GM12875 (cell line): ENCODE measurements at regions not wholly inside any gene's neighbourhood (a gene's known extent, or its start where the extent isn't known, plus 50 kb on each side); places are given as distances from the start of the nearest gene placed in this dataset.
"Not testable (repeated sequence)": the region's sequence is repeated elsewhere in the genome, so short reads cannot be mapped to it uniquely, and the experiment has no call there.

Experiments
- H3K4me3 ChIP-seq: one replicate; pipeline ENCODE4 v1.5.1; 2011; ENCODE audit warnings: low read depth, low read length, control low read depth
- TF ChIP-seq, protein P1 (sequence below): IDR thresholded peaks from 2 replicates; pipeline ENCODE4 v1.5.1; 2011; ENCODE audit warnings: low read depth, mild to moderate bottlenecking, control low read depth, inconsistent platforms, low read length, moderate library complexity, borderline replicate concordance; ENCODE audit not compliant: insufficient read depth

DNA sequence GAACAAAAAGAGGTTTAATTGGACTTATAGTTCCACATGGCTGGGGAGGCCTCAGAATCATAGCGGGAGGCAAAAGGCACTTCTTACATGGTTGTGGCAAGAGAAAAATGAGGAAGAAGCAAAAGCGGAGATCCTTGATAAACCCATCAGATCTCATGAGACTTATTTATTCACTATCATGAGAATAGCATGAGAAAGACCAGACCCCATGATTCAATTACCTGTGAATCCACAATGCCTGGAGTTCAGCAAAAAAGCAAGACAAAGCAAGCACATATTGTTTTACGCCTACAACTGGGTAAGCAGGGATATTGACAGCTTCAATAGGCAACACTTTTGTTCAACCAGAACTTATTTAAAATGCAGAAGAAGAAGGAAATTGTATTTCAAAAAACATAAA is 218.2 kb downstream of the RPL10L start:
- H3K4me3 ChIP-seq, result no peak overlapping the region
- TF ChIP-seq, protein P1, sequence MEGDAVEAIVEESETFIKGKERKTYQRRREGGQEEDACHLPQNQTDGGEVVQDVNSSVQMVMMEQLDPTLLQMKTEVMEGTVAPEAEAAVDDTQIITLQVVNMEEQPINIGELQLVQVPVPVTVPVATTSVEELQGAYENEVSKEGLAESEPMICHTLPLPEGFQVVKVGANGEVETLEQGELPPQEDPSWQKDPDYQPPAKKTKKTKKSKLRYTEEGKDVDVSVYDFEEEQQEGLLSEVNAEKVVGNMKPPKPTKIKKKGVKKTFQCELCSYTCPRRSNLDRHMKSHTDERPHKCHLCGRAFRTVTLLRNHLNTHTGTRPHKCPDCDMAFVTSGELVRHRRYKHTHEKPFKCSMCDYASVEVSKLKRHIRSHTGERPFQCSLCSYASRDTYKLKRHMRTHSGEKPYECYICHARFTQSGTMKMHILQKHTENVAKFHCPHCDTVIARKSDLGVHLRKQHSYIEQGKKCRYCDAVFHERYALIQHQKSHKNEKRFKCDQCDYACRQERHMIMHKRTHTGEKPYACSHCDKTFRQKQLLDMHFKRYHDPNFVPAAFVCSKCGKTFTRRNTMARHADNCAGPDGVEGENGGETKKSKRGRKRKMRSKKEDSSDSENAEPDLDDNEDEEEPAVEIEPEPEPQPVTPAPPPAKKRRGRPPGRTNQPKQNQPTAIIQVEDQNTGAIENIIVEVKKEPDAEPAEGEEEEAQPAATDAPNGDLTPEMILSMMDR, result no peak

DNA sequence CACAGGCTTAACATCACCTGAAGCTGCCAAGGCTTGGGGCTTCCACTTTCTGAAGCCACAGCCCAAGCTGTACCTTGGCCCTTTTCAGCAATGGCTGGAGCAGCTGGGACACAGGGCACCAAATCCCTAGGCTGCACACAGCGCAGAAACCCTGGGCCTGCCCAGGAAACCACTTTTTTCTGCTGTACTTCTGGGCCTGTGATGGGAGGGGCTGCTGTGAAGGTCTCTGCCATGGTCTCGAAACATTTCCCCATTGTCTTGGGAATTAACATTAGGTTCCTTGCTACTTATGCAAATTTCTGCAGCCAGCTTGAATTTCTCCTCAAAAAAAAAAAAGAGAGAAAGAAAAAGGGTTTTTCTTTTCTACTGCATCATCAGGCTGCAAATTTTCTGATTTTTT is 219.1 kb downstream of the RPL10L start:
- no peak overlapping the region for H3K4me3 ChIP-seq
- TF ChIP-seq, protein P1, result no peak

DNA sequence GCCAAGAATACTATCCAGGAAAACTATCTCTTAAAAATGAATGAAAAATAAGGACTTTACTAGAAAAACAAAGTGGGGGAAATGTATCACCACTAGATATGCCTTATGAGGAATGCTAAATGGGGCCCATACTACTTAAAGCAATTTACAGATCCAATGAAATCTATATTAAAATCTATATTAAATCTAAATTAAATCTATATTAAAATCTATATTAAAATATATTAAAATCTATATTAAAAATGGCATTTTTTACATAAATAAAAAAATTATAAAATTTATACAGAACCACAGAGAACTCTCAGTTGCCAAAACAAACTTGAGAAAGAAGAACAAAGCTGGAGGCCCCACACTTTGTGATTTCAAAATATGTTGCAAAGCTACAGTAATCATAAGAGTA is 234.5 kb downstream of the RPL10L start:
- no peak overlapping the region for H3K4me3 ChIP-seq
- TF ChIP-seq, protein P1, result no peak

DNA sequence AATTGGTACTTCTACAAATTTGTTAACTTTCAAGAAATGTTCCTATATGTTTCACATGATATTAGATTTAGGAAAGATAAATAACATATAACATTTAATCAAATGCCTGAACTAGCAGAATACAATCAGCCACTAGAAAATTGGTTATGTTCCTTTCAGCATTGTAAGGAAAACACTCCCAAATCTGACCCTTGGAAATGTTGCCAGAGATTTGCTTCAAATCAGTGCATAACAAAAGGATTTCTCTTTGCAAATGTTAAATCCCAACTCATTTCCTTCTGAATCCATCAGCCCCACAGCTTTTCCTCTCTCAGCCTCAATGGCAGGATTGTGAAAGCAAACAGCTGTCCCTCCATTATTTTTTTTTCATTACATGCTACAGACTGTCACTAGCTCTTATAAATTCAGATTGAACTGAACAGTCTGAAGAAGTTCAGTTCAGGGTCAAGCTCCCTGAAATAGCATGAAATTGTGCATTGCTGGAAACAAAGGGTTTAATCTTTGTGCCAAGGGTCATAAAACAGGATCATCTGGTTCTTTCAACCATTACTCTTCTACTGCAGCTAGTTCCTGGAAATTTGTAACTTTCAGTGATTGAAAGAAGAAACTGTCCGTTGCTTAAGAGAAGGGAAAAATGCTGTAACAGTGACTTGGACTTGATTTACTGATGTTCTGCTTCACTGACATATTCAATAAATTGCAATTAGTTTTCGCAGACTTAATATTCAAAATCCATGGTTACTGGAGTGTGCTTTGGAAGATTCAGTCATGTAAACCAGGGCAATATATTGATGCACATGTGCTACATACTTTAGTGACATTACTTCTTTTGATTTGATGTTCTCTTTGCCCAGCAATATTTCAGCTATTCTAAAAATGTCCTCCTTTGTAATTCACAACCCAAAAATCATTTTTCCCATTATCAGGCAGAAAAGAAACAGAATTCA is 246.4 kb downstream of the RPL10L start:
- TF ChIP-seq, protein P1, result no peak
- H3K4me3 ChIP-seq, result no peak overlapping the region

DNA sequence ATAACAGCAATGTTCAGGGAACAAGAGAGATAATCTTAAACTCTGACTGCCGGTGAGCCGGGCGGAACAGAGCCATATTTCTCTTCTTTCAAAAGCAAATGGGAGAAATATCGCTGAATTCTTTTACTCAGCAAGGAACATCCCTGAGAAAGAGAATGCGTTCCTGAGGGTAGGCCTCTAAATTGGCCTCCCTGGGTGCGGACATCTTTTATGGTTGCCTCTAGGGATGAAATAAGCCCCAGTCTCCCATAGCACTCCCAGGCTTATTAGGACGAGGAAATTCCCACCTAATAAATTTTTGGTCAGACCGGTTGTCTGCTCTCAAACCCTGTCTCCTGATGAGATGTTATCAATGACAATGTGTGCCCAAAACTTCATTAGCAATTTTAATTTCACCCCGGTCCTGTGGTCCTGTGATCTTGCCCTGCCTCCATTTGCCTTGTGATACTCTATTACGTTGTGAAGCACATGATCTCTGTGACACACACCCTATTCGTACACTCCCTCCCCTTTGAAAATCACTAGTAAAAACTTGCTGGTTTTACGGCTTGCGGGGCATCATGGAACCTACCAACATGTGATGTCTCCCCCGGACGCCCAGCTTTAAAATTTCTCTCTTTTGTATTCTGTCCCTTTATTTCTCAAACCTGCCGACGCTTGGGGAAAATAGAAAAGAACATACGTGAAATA is 249.4 kb downstream of the RPL10L start:
- H3K4me3 ChIP-seq, result not testable (repeated sequence)

DNA sequence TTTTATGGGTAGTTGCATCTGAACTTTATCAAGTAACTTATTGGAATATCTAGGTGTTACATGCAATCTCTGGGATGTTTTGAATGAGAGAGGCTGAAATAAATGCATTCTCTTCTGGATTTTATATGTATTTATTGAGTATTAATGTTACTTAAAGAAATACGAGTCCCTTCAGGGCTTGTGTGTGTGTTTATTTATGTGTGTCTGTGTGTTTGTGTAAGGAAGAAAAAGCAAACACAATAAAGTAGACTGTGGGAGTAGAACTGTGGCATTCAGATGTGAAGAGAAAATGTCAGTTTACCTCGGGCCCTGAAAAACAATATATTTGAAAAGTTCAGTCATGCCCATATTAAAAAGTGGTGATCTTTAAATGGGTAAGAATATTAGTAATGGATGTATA is 250.5 kb downstream of the RPL10L start:
- TF ChIP-seq, protein P1, result no peak
- H3K4me3 ChIP-seq, result no peak overlapping the region

DNA sequence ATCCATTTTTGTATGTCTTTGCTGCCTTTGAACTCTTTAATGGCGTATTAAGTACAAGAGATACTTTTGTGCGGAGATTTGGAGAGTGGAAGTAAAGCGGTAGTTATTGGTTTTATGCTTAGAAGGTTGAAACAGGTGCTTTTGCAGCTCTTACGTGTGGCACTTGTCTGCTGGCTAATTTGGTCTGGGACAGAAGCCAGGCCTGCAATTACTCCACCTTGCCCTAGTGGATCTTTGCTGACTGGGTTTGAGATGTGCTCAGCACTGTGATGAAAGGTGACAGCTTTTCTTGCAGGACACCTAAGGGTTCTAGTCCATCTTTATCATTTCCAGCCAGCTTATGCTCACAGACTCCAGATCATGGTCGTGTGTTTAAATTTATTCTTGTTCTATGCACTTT is 252.5 kb downstream of the RPL10L start:
- no peak overlapping the region for H3K4me3 ChIP-seq
- TF ChIP-seq, protein P1, result no peak
